PC-9 (cell line): ENCODE measurements at regions not wholly inside any gene's neighbourhood (a gene's known extent, or its start where the extent isn't known, plus 50 kb on each side); places are given as distances from the start of the nearest gene placed in this dataset.

Experiments
- BruUV-seq: library from RNA; stranded (reverse); fragments of 400-500 nt; replicated peaks from 2 replicates; lab custom pipeline; 2021; lab: Mats Ljungman, UMichigan
- CTCF ChIA-PET: fragments of 300-600 bp; sonication (Branson Sonifier 250); formaldehyde crosslinking; loops from one replicate; lab custom pipeline; 2022; ENCODE audit warnings: antibody characterized with exemption; lab: Charles Lee
- POLR2A ChIA-PET: fragments of 300-600 bp; sonication (Branson Sonifier 250); formaldehyde crosslinking; loops from one replicate; lab custom pipeline; 2022; ENCODE audit warnings: antibody characterized with exemption; ENCODE audit not compliant: unreplicated experiment; lab: Charles Lee
- DNase-seq, 2 experiments: peaks; one replicate each; pipeline versions ENCODE4 v3.0.0 to v3.0.0-alpha.2; 2015 to 2022; ENCODE audit warnings: mixed read lengths in 1 of 2
- H2AFZ ChIP-seq: fragments of 200-600 bp; sonication (generic); 2 replicates; pipeline ENCODE4 v1.8.1; 2017; ENCODE audit warnings: antibody characterized with exemption
- H3F3A ChIP-seq: fragments of 200-600 bp; sonication (generic); 2 replicates; pipeline ENCODE4 v1.8.1; 2017; ENCODE audit warnings: antibody characterized with exemption, mild to moderate bottlenecking, low read depth; ENCODE audit not compliant: insufficient read depth
- H3K27ac ChIP-seq: fragments of 200-600 bp; sonication (generic); 2 replicates; pipeline ENCODE4 v1.6.1; 2016; ENCODE audit warnings: mixed run types
- H3K27me3 ChIP-seq: fragments of 200-600 bp; sonication (generic); 2 replicates; pipeline ENCODE4 v1.6.1; 2016; ENCODE audit warnings: low read depth, mixed run types; ENCODE audit not compliant: insufficient read depth
- H3K36me3 ChIP-seq: fragments of 200-600 bp; sonication (generic); 2 replicates; pipeline ENCODE4 v1.6.1; 2016; ENCODE audit warnings: low read depth, mixed run types
- H3K4me1 ChIP-seq: fragments of 200-600 bp; sonication (generic); replicated peaks from 2 replicates; pipeline ENCODE4 v1.6.1; 2016; ENCODE audit warnings: mixed run types; ENCODE audit not compliant: insufficient read depth
- H3K4me2 ChIP-seq: fragments of 200-600 bp; sonication (generic); 2 replicates; pipeline ENCODE4 v1.6.1; 2017; ENCODE audit warnings: mixed run types
- H3K4me3 ChIP-seq: fragments of 200-600 bp; sonication (generic); 2 replicates; pipeline ENCODE4 v1.6.1; 2016; ENCODE audit warnings: mixed run types
- H3K79me2 ChIP-seq: fragments of 200-600 bp; sonication (generic); 2 replicates; pipeline ENCODE4 v1.6.1; 2017; ENCODE audit warnings: low read depth, mixed run types
- H3K9me2 ChIP-seq: fragments of 200-600 bp; sonication (generic); 2 replicates; pipeline ENCODE4 v1.8.1; 2017; ENCODE audit warnings: mild to moderate bottlenecking; ENCODE audit not compliant: insufficient read depth
- H3K9me3 ChIP-seq: fragments of 200-600 bp; sonication (generic); 2 replicates; pipeline ENCODE4 v1.8.1; 2016; ENCODE audit warnings: low read depth; ENCODE audit not compliant: insufficient read depth
- H4K20me1 ChIP-seq: fragments of 200-600 bp; sonication (generic); 2 replicates; pipeline ENCODE4 v1.8.1; 2017; ENCODE audit not compliant: insufficient read depth
- CTCF ChIP-seq: fragments of 200-600 bp; sonication (generic); conservative IDR thresholded peaks from 2 replicates; pipeline ENCODE4 v1.6.1; 2017; ENCODE audit warnings: mixed run types, antibody characterized with exemption, mild to moderate bottlenecking, moderate library complexity
- EZH2 ChIP-seq: fragments of 200-600 bp; sonication (generic); IDR thresholded peaks from 2 replicates; pipeline ENCODE4 v1.8.0; 2017; ENCODE audit warnings: antibody characterized with exemption, low read depth
- intact Hi-C: fragments of 100-400 bp; cut with micrococcal nuclease; formaldehyde crosslinking; loops from one replicate; pipeline ENCODE4 v1.10.0; 2022; ENCODE audit not compliant: unreplicated experiment

- Histone ChIP-seq H3K27me3 (no peaks in the 10 kb centered on the region), H2AFZ (no peak overlapping the region), H3F3A (no peaks in the 10 kb centered on the region), H4K20me1 (no peaks in the 10 kb centered on the region), H3K36me3 (no peaks in the 10 kb centered on the region), H3K9me2 (no peaks in the 10 kb centered on the region), H3K9me3 (0 out of 2 replicates have a peak, but pooled peaks cover 4% of the 10 kb centered on the region), H3K27ac (no peak overlapping the region), H3K4me1 (no peaks in the 10 kb centered on the region), H3K4me2 (no peak overlapping the region), H3K79me2 (no peaks in the 10 kb centered on the region), H3K4me3 (no peak overlapping the region)
- POLR2A ChIA-PET = no interaction called here
- intact Hi-C loops = no loop called here
- no peak for TF ChIP-seq CTCF
- no peak for TF ChIP-seq EZH2
- no TSS peak for BruUV-seq
- DNase-seq = no peak
- CTCF ChIA-PET = no interaction called here
Observed at GRCh38 chr6:132887204-132887603, 72.8 kb downstream of the RPS12 start.

GRCh38 chr6:132888701-132889100 lies 74.3 kb downstream of the RPS12 start:
- Histone ChIP-seq H3K9me2 (no peaks in the 10 kb centered on the region), H3K4me3 (no peak overlapping the region), H3K36me3 (no peaks in the 10 kb centered on the region), H3K4me1 (no peaks in the 10 kb centered on the region), H4K20me1 (no peaks in the 10 kb centered on the region), H3K4me2 (no peak overlapping the region), H3K27ac (no peak overlapping the region), H3K9me3 (0 out of 2 replicates have a peak, but pooled peaks cover 4% of the 10 kb centered on the region), H2AFZ (no peak overlapping the region), H3F3A (no peaks in the 10 kb centered on the region), H3K27me3 (no peaks in the 10 kb centered on the region), H3K79me2 (no peaks in the 10 kb centered on the region)
- intact Hi-C loops = no loop called here
- ChIA-PET CTCF (no interaction called here), POLR2A (interaction anchor here (0.6 kb wide), 1 partner anchor 758 kb away, joined by 4 read pairs; no protein-coding TSS in a partner anchor)
- no peak for DNase-seq
- BruUV-seq = no TSS peak
- TF ChIP-seq EZH2 = no peak

- POLR2A ChIA-PET = no interaction called here
Observed at GRCh38 chr6:132892929-132893771, 78.8 kb downstream of the RPS12 start.

More at GRCh38 chr6:132892929-132893771, 78.8 kb downstream of the RPS12 start:
- no peaks in the 10 kb centered on the region for H3K36me3 ChIP-seq
- H3K9me2 ChIP-seq = no peaks in the 10 kb centered on the region
- no peaks in the 10 kb centered on the region for H3K27me3 ChIP-seq
- intact Hi-C loops = no loop called here
- BruUV-seq = no TSS peak
- H3K9me3 ChIP-seq = 0 out of 2 replicates have a peak, but pooled peaks cover 4% of the 10 kb centered on the region
- no peaks in the 10 kb centered on the region for H3K79me2 ChIP-seq
- CTCF ChIA-PET = no interaction called here
- H3K4me3 ChIP-seq = no peak overlapping the region
- H4K20me1 ChIP-seq = no peaks in the 10 kb centered on the region
- no peak overlapping the region for H3K4me2 ChIP-seq
- H3K4me1 ChIP-seq = no peaks in the 10 kb centered on the region
- no peak for DNase-seq
- no peak for TF ChIP-seq EZH2
- TF ChIP-seq CTCF = no peak
- no peak overlapping the region for H2AFZ ChIP-seq
- no peaks in the 10 kb centered on the region for H3F3A ChIP-seq
- H3K27ac ChIP-seq = no peak overlapping the region
